Activated naive CD8-positive, alpha-beta T cell treated with anti-CD3 and anti-CD28 coated beads for 36 hours (primary cell): ENCODE measurements at regions not wholly inside any gene's neighbourhood (a gene's known extent, or its start where the extent isn't known, plus 50 kb on each side); places are given as distances from the start of the nearest gene placed in this dataset.
"Not testable (repeated sequence)": the region's sequence is repeated elsewhere in the genome, so short reads cannot be mapped to it uniquely, and the experiment has no call there.

Experiments
- DNase-seq: peaks from one replicate; pipeline ENCODE4 v3.0.0; 2021
- H3K27ac Mint-ChIP-seq: one replicate; pipeline ENCODE4 v1.8.0; 2022; ENCODE audit warnings: mild to moderate bottlenecking, moderate library complexity, mixed read lengths
- H3K27me3 Mint-ChIP-seq: one replicate; pipeline ENCODE4 v1.8.0; 2022; ENCODE audit warnings: mild to moderate bottlenecking, mixed read lengths
- H3K36me3 Mint-ChIP-seq: one replicate; pipeline ENCODE4 v1.8.0; 2021; ENCODE audit warnings: mild to moderate bottlenecking, mixed read lengths
- H3K4me1 Mint-ChIP-seq: one replicate; pipeline ENCODE4 v1.8.0; 2021; ENCODE audit warnings: mixed read lengths
- H3K4me3 Mint-ChIP-seq: one replicate; pipeline ENCODE4 v1.8.0; 2022; ENCODE audit warnings: mild to moderate bottlenecking, moderate library complexity, mixed read lengths
- H3K9me3 Mint-ChIP-seq: one replicate; pipeline ENCODE4 v1.8.0; 2022; ENCODE audit warnings: mixed read lengths

GRCh38 chr3:5360453-5360852, 172.9 kb downstream of the EDEM1 start:
- Mint-ChIP-seq H3K27ac (no peak overlapping the region), H3K27me3 (peaks cover 4% of the 10 kb centered on the region), H3K36me3 (no peaks in the 10 kb centered on the region), H3K4me3 (no peak overlapping the region), H3K9me3 (peaks cover 13% of the 10 kb centered on the region), H3K4me1 (no peaks in the 10 kb centered on the region)
- no peak for DNase-seq

GRCh38 chr3:5366746-5367145, 179.2 kb downstream of the EDEM1 start:
- H3K27me3 Mint-ChIP-seq = no peaks in the 10 kb centered on the region
- H3K27ac Mint-ChIP-seq = no peak overlapping the region
- H3K36me3 Mint-ChIP-seq = no peaks in the 10 kb centered on the region
- H3K4me3 Mint-ChIP-seq = no peak overlapping the region
- DNase-seq = no peak
- H3K4me1 Mint-ChIP-seq = no peaks in the 10 kb centered on the region
- H3K9me3 Mint-ChIP-seq = peaks cover 2% of the 10 kb centered on the region

- not testable (repeated sequence) for H3K27ac Mint-ChIP-seq, DNase-seq, H3K36me3 Mint-ChIP-seq, H3K27me3 Mint-ChIP-seq, H3K4me1 Mint-ChIP-seq, H3K9me3 Mint-ChIP-seq, H3K4me3 Mint-ChIP-seq
Measured at GRCh38 chr3:5371555-5371954, 184.0 kb downstream of the EDEM1 start.

- Mint-ChIP-seq H3K9me3 (peaks cover 9% of the 10 kb centered on the region), H3K36me3 (no peaks in the 10 kb centered on the region), H3K27ac (no peak overlapping the region), H3K4me1 (no peaks in the 10 kb centered on the region), H3K27me3 (no peaks in the 10 kb centered on the region), H3K4me3 (no peak overlapping the region)
- DNase-seq = no peak
Measured at GRCh38 chr3:5376761-5377160, 189.3 kb downstream of the EDEM1 start.

- H3K27me3 Mint-ChIP-seq, H3K27ac Mint-ChIP-seq, H3K4me3 Mint-ChIP-seq, H3K4me1 Mint-ChIP-seq, H3K36me3 Mint-ChIP-seq, DNase-seq, H3K9me3 Mint-ChIP-seq: not testable (repeated sequence)
Measured at GRCh38 chr3:5379266-5379665, 191.8 kb downstream of the EDEM1 start.

GRCh38 chr3:5383486-5384263, 196.2 kb downstream of the EDEM1 start:
- not testable (repeated sequence) for H3K27me3 Mint-ChIP-seq, H3K4me1 Mint-ChIP-seq, H3K27ac Mint-ChIP-seq, DNase-seq, H3K9me3 Mint-ChIP-seq, H3K4me3 Mint-ChIP-seq, H3K36me3 Mint-ChIP-seq

GRCh38 chr3:5384557-5385236, 197.2 kb downstream of the EDEM1 start:
- Mint-ChIP-seq H3K27me3 (no peaks in the 10 kb centered on the region), H3K36me3 (no peaks in the 10 kb centered on the region), H3K27ac (no peak overlapping the region), H3K4me1 (no peaks in the 10 kb centered on the region), H3K9me3 (no peaks in the 10 kb centered on the region), H3K4me3 (no peak overlapping the region)
- no peak for DNase-seq

DNA sequence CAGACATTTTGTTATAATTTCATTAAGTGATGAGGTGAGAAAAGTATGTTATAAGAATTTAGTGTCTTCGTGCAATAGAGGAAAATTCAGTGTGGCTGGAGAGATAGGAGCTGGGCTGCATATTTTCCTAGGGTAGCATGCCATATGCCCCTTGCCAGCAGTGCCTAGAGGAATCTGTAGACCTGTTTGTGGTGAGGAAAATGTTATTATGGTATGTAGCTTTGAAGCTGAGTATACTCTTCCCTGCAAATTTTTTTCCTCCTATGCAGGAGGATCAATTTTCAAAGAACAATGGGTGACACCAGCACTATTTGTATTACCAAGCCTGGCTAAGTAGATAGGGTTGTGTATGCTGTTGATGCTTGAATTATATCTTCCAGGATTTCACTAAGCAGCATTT, 200.6 kb downstream of the EDEM1 start:
- Mint-ChIP-seq H3K9me3 (no peaks in the 10 kb centered on the region), H3K27ac (no peak overlapping the region), H3K4me1 (no peaks in the 10 kb centered on the region), H3K4me3 (no peak overlapping the region), H3K27me3 (peaks cover 1% of the 10 kb centered on the region), H3K36me3 (no peaks in the 10 kb centered on the region)
- DNase-seq = no peak

DNA sequence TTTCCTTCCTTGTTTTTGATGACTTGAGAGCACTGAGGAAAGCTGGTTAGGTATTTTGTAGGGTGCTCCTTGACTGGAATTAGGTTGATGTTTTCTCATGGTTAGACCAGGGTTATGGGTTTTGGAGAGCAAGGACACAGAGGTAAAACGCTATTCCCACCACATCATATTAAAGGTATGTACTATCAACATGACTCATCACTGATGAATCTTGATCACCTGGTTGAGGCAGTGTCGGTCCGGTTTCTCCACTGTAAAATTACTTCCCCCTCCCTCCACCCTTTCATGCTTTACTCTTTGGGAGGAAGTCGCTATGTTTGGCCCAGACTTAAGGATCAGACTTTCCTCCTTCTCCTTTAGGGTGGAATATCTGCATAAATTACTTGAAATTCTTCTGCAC, 201.6 kb downstream of the EDEM1 start:
- Mint-ChIP-seq H3K36me3 (no peaks in the 10 kb centered on the region), H3K4me1 (no peaks in the 10 kb centered on the region)

DNA sequence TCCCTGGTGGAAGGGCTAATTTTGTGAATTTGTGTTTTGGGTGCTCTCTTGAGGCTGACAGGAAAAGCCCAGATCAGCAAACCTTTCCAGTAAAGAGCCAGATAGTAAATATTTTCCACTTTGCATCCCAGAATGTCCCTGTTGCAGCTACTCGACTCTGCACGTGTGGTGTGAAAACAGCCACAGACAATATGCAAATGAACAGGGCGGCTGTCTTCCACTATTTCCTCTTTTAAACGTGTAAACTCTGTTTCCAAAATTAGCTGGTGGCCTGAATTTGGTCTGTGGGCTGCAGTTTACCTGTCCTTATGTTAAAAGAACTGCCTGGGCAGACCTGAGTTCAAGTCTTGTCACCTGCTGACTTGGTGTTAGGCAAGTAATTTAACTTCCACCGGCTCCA, 202.7 kb downstream of the EDEM1 start:
- H3K4me3 Mint-ChIP-seq = no peak overlapping the region

More for the DNA sequence above, 201.6 kb downstream of the EDEM1 start:
- no peak for DNase-seq
- Mint-ChIP-seq H3K27me3 (peaks cover 3% of the 10 kb centered on the region), H3K9me3 (no peaks in the 10 kb centered on the region), H3K27ac (no peak overlapping the region), H3K4me3 (no peak overlapping the region)

GRCh38 chr3:5390936-5391625, 203.6 kb downstream of the EDEM1 start:
- Mint-ChIP-seq H3K27me3 (peaks cover 3% of the 10 kb centered on the region), H3K9me3 (no peaks in the 10 kb centered on the region), H3K4me1 (no peaks in the 10 kb centered on the region), H3K36me3 (no peaks in the 10 kb centered on the region), H3K27ac (no peak overlapping the region), H3K4me3 (no peak overlapping the region)
- no peak for DNase-seq

More for the DNA sequence above, 202.7 kb downstream of the EDEM1 start:
- H3K27me3 Mint-ChIP-seq = peaks cover 3% of the 10 kb centered on the region
- H3K36me3 Mint-ChIP-seq = no peaks in the 10 kb centered on the region
- no peak overlapping the region for H3K27ac Mint-ChIP-seq
- no peaks in the 10 kb centered on the region for H3K9me3 Mint-ChIP-seq
- no peaks in the 10 kb centered on the region for H3K4me1 Mint-ChIP-seq
- DNase-seq = no peak

GRCh38 chr3:5401002-5401401, 213.5 kb downstream of the EDEM1 start:
- H3K36me3 Mint-ChIP-seq = no peaks in the 10 kb centered on the region
- no peak overlapping the region for H3K4me3 Mint-ChIP-seq
- H3K27ac Mint-ChIP-seq = no peak overlapping the region

GRCh38 chr3:5404718-5405117, 217.2 kb downstream of the EDEM1 start:
- no peak overlapping the region for H3K4me3 Mint-ChIP-seq
- H3K4me1 Mint-ChIP-seq = no peaks in the 10 kb centered on the region
- peaks cover 4% of the 10 kb centered on the region for H3K27me3 Mint-ChIP-seq
- no peaks in the 10 kb centered on the region for H3K9me3 Mint-ChIP-seq
- H3K36me3 Mint-ChIP-seq = no peaks in the 10 kb centered on the region
- H3K27ac Mint-ChIP-seq = no peak overlapping the region
- no peak for DNase-seq

More at GRCh38 chr3:5401002-5401401, 213.5 kb downstream of the EDEM1 start:
- Mint-ChIP-seq H3K4me1 (no peaks in the 10 kb centered on the region), H3K9me3 (no peaks in the 10 kb centered on the region), H3K27me3 (peaks cover 14% of the 10 kb centered on the region)
- DNase-seq = no peak

- Mint-ChIP-seq H3K4me1 (no peaks in the 10 kb centered on the region), H3K27ac (no peak overlapping the region), H3K9me3 (peaks cover 2% of the 10 kb centered on the region), H3K4me3 (no peak overlapping the region), H3K36me3 (no peaks in the 10 kb centered on the region), H3K27me3 (peaks cover 5% of the 10 kb centered on the region)
- DNase-seq = no peak
Measured at GRCh38 chr3:5411786-5412185, 224.3 kb downstream of the EDEM1 start.

DNA sequence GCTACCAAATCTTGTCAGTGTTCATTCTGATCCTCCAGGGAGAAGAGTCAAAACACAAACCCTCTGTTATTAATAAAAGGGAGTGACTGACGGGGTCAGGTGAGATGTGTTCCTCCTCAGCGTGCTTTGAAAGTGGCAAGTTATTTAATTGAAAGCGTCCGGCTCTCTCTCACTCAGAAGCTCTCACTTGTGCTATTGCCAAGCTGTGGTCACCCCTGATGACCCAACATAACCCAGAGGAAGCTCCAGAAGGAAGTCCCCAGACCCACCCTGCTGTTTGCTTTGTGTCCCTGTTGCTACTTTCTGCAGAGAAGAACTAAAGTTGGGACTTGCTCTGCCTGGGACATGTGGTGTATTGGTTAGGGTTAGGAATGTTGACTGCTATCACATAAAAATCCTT, 235.6 kb downstream of the EDEM1 start:
- H3K4me1 Mint-ChIP-seq = peaks cover 9% of the 10 kb centered on the region
- DNase-seq = no peak
- no peak overlapping the region for H3K27ac Mint-ChIP-seq
- peaks cover 20% of the 10 kb centered on the region for H3K27me3 Mint-ChIP-seq
- no peak overlapping the region for H3K4me3 Mint-ChIP-seq
- no peaks in the 10 kb centered on the region for H3K9me3 Mint-ChIP-seq
- no peaks in the 10 kb centered on the region for H3K36me3 Mint-ChIP-seq
